NOMO-1 treated with dmso at 0.1 percent for 144 hours (cell line): ENCODE measurements at regions not wholly inside any gene's neighbourhood (a gene's known extent, or its start where the extent isn't known, plus 50 kb on each side); places are given as distances from the start of the nearest gene placed in this dataset.

Source experiments
- DNase-seq: peaks from one replicate; lab custom pipeline; 2025; ENCODE audit not compliant: unreplicated experiment; lab: John Stamatoyannopoulos, UW

GRCh38 chr20:52921340-52921739 is 50.8 kb upstream of the TSHZ2 start:
- DNase-seq, result no peak

- no peak for DNase-seq
These were observed 53.8 kb upstream of the TSHZ2 start for GRCh38 chr20:52918311-52918710.

GRCh38 chr20:52915564-52915963 is 56.6 kb upstream of the TSHZ2 start:
- no peak for DNase-seq

- DNase-seq, result no peak
These were observed 57.3 kb upstream of the TSHZ2 start for GRCh38 chr20:52914870-52915269.

GRCh38 chr20:52913650-52914387 is 58.3 kb upstream of the TSHZ2 start:
- no peak for DNase-seq

- no peak for DNase-seq
These were observed 66.7 kb upstream of the TSHZ2 start for GRCh38 chr20:52905241-52905994.

- DNase-seq, result no peak
These were observed 67.3 kb upstream of the TSHZ2 start for GRCh38 chr20:52904837-52905236.

- DNase-seq, result no peak
These were observed 73.0 kb upstream of the TSHZ2 start for GRCh38 chr20:52899041-52899608.

- DNase-seq, result no peak
These were observed 75.8 kb upstream of the TSHZ2 start for GRCh38 chr20:52896348-52896747.

- no peak for DNase-seq
These were observed 76.5 kb upstream of the TSHZ2 start for GRCh38 chr20:52895701-52896100.

- DNase-seq, result no peak
These were observed 76.9 kb upstream of the TSHZ2 start for GRCh38 chr20:52895235-52895634.

GRCh38 chr20:52893498-52893897 is 78.7 kb upstream of the TSHZ2 start:
- DNase-seq, result no peak

- no peak for DNase-seq
These were observed 80.1 kb upstream of the TSHZ2 start for GRCh38 chr20:52892023-52892422.

- DNase-seq, result no peak
These were observed 82.0 kb upstream of the TSHZ2 start for GRCh38 chr20:52890130-52890529.

- DNase-seq, result no peak
These were observed 82.9 kb upstream of the TSHZ2 start for GRCh38 chr20:52889225-52889624.

- no peak for DNase-seq
These were observed 84.1 kb upstream of the TSHZ2 start for GRCh38 chr20:52888096-52888495.

GRCh38 chr20:52880997-52881396 is 91.2 kb upstream of the TSHZ2 start:
- DNase-seq, result no peak

GRCh38 chr20:52880259-52880658 is 91.9 kb upstream of the TSHZ2 start:
- no peak for DNase-seq

GRCh38 chr20:52874241-52874640 is 97.9 kb upstream of the TSHZ2 start:
- DNase-seq, result no peak

- DNase-seq, result no peak
These were observed 102.3 kb upstream of the TSHZ2 start for GRCh38 chr20:52869698-52870501.

- no peak for DNase-seq
These were observed 102.9 kb upstream of the TSHZ2 start for GRCh38 chr20:52869276-52869675.
